OCI-LY7 (cell line): ENCODE measurements at regions not wholly inside any gene's neighbourhood (a gene's known extent, or its start where the extent isn't known, plus 50 kb on each side); places are given as distances from the start of the nearest gene placed in this dataset.
"Not testable (repeated sequence)": the region's sequence is repeated elsewhere in the genome, so short reads cannot be mapped to it uniquely, and the experiment has no call there.

Experiments used
- BruUV-seq: library from RNA; stranded (reverse); fragments of 400-500 nt; replicated peaks from 2 replicates; lab custom pipeline; 2021; lab: Mats Ljungman, UMichigan
- CTCF ChIA-PET: fragments of 300-600 bp; sonication (Branson Sonifier 250); formaldehyde crosslinking; loops from one replicate; lab custom pipeline; 2022; ENCODE audit warnings: antibody characterized with exemption; ENCODE audit not compliant: unreplicated experiment; lab: Charles Lee
- POLR2A ChIA-PET: fragments of 300-600 bp; sonication (Branson Sonifier 250); formaldehyde crosslinking; loops from one replicate; lab custom pipeline; 2022; ENCODE audit warnings: antibody characterized with exemption; lab: Charles Lee
- DNase-seq: peaks from one replicate; pipeline ENCODE4 v3.0.0-alpha.2; 2015; ENCODE audit warnings: low spot score
- H2AFZ ChIP-seq: fragments of 200-600 bp; sonication (generic), shearing (Covaris generic); 2 replicates; pipeline ENCODE4 v1.6.1; 2014; ENCODE audit warnings: mild to moderate bottlenecking, antibody characterized with exemption, low read length, moderate library complexity
- H3K27ac ChIP-seq: fragments of 200-600 bp; sonication (generic); 2 replicates; pipeline ENCODE4 v1.5.1; 2014; ENCODE audit warnings: mixed run types, low read depth, mild to moderate bottlenecking, moderate library complexity, low read length, inconsistent platforms; ENCODE audit not compliant: poor library complexity, severe bottlenecking
- H3K36me3 ChIP-seq: fragments of 200-600 bp; sonication (generic); 2 replicates; pipeline ENCODE4 v1.6.1; 2014; ENCODE audit warnings: mild to moderate bottlenecking, antibody characterized with exemption, low read length, moderate library complexity, mixed read lengths; ENCODE audit not compliant: insufficient read depth
- H3K4me1 ChIP-seq: fragments of 200-600 bp; sonication (generic); 2 replicates; pipeline ENCODE4 v1.5.1; 2014; ENCODE audit warnings: mild to moderate bottlenecking, low read length; ENCODE audit not compliant: insufficient read depth, poor library complexity, severe bottlenecking
- H3K4me2 ChIP-seq: fragments of 200-600 bp; sonication (generic); 2 replicates; pipeline ENCODE4 v1.6.1; 2014; ENCODE audit warnings: mild to moderate bottlenecking, low read length
- H3K4me3 ChIP-seq: fragments of 200-600 bp; sonication (generic); 2 replicates; pipeline ENCODE4 v1.5.1; 2014; ENCODE audit warnings: mild to moderate bottlenecking, low read depth, low read length; ENCODE audit not compliant: poor library complexity, severe bottlenecking
- H3K79me2 ChIP-seq: fragments of 200-600 bp; sonication (generic); 2 replicates; pipeline ENCODE4 v1.6.1; 2016; ENCODE audit warnings: low read depth, mild to moderate bottlenecking, low read length, moderate library complexity, mixed read lengths; ENCODE audit not compliant: insufficient read depth
- H3K9me2 ChIP-seq: fragments of 200-600 bp; sonication (generic); 2 replicates; pipeline ENCODE4 v1.6.1; 2016; ENCODE audit warnings: mild to moderate bottlenecking, low read length, mixed read lengths; ENCODE audit not compliant: insufficient read depth
- H3K9me3 ChIP-seq: fragments of 200-600 bp; sonication (generic); 2 replicates; pipeline ENCODE4 v1.6.1; 2014; ENCODE audit warnings: mild to moderate bottlenecking, mixed run types, low read length, mixed read lengths
- H4K20me1 ChIP-seq: fragments of 200-600 bp; sonication (generic); 2 replicates; pipeline ENCODE4 v1.6.1; 2014; ENCODE audit warnings: mild to moderate bottlenecking, antibody characterized with exemption, low read length, moderate library complexity, mixed read lengths; ENCODE audit not compliant: insufficient read depth
- CTCF ChIP-seq: fragments of 200-600 bp; sonication (generic); conservative IDR thresholded peaks from 2 replicates; pipeline ENCODE4 v1.5.1; 2014; ENCODE audit warnings: mild to moderate bottlenecking, antibody characterized with exemption, low read length, moderate library complexity, mixed read lengths
- EZH2phosphoT487 ChIP-seq: fragments of 200-600 bp; sonication (generic); IDR thresholded peaks from 2 replicates; pipeline ENCODE4 v1.6.1; 2018; ENCODE audit warnings: low read depth, borderline replicate concordance, mild to moderate bottlenecking, mixed run types, antibody characterized with exemption, low read length, moderate library complexity, mixed read lengths
- intact Hi-C: fragments of 100-400 bp; cut with micrococcal nuclease; formaldehyde crosslinking; loops from one replicate; pipeline ENCODE4 v1.10.0; 2022; ENCODE audit not compliant: unreplicated experiment

- BruUV-seq = no TSS peak
- Histone ChIP-seq H3K9me2 (no peaks in the 10 kb centered on the region; the same call in 1 of the 2 replicates), H3K36me3 (no peaks in the 10 kb centered on the region), H3K4me1 (no peaks in the 10 kb centered on the region), H2AFZ (no peak overlapping the region), H3K79me2 (no peaks in the 10 kb centered on the region), H4K20me1 (no peaks in the 10 kb centered on the region), H3K27ac (no peak overlapping the region), H3K4me2 (no peak overlapping the region), H3K9me3 (no peaks in the 10 kb centered on the region), H3K4me3 (no peak overlapping the region)
- intact Hi-C loops = no loop called here
- CTCF ChIA-PET = no interaction called here
- no peak for DNase-seq
- TF ChIP-seq CTCF (no peak), EZH2phosphoT487 (no peak)
- POLR2A ChIA-PET = no interaction called here
Measured at GRCh38 chr3:177795859-177796258, 598.6 kb upstream of the TBL1XR1 start.

GRCh38 chr3:177800147-177800546 lies 602.9 kb upstream of the TBL1XR1 start:
- H3K79me2 ChIP-seq, H2AFZ ChIP-seq, H3K9me3 ChIP-seq, H3K9me2 ChIP-seq, H3K36me3 ChIP-seq, DNase-seq, H3K27ac ChIP-seq, H3K4me3 ChIP-seq, H3K4me2 ChIP-seq, H3K4me1 ChIP-seq, CTCF ChIA-PET, BruUV-seq, H4K20me1 ChIP-seq, intact Hi-C loops, POLR2A ChIA-PET: not testable (repeated sequence)

GRCh38 chr3:177800561-177800960 lies 603.3 kb upstream of the TBL1XR1 start:
- Histone ChIP-seq H3K79me2 (no peaks in the 10 kb centered on the region), H2AFZ (no peak overlapping the region), H3K4me1 (no peaks in the 10 kb centered on the region), H3K4me3 (no peak overlapping the region), H3K36me3 (no peaks in the 10 kb centered on the region), H3K9me2 (no peaks in the 10 kb centered on the region), H3K27ac (no peak overlapping the region), H3K4me2 (no peak overlapping the region), H4K20me1 (no peaks in the 10 kb centered on the region), H3K9me3 (no peaks in the 10 kb centered on the region)
- no peak for DNase-seq
- no peak for TF ChIP-seq EZH2phosphoT487
- TF ChIP-seq CTCF = no peak
- POLR2A ChIA-PET = no interaction called here
- BruUV-seq = no TSS peak
- intact Hi-C loops = no loop called here
- CTCF ChIA-PET = no interaction called here
